HG03060 (cell line): ENCODE measurements at regions not wholly inside any gene's neighbourhood (a gene's known extent, or its start where the extent isn't known, plus 50 kb on each side); places are given as distances from the start of the nearest gene placed in this dataset.
"Not testable (repeated sequence)": the region's sequence is repeated elsewhere in the genome, so short reads cannot be mapped to it uniquely, and the experiment has no call there.

Experiments used
- ATAC-seq: cut with Tn5 transposase; IDR thresholded peaks from one replicate; pipeline ENCODE4 v1.9.1; 2021; ENCODE audit warnings: low read depth, moderate number of reproducible peaks; ENCODE audit not compliant: unreplicated experiment

DNA sequence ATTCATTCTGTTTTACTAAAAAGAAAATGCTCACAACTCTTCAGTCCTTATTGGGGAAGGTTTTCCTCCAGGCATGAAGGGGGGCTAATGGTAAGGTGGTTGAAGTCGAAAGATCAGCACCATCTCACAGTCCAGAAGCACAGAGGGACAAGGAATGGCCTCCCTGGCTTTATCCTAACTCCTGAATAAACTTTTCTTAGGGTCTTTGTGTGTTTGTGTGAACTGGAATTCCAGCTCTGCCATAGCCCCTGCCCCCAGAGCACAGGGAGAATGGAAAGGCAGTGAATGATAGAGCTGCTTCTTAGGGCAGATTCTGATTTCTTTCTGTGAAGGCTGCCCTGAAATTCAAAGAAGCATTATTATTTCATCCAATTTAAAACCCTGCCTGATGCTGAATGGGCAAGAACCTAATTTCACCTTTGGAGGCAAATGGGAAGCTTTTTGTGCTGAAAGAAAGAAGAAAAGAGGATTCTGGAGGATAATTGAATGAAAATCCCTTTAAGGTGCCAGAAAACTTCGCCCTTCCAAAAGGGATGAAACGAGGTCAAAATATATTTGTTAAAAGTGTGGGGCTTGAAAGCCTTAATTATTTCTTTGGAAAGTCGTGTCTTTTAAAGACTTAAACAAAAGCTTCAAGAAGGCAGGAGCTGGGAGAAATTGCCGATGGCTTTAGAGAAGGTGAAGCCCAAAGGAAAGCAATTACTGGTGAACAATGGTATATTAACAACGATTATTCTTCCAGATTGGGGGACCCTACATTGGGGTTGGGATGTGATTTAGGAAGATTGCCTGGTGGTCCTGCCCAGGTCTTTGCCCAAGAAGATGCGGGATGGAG lies 259.9 kb upstream of the RGMA start:
- ATAC-seq = no peak

GRCh38 chr15:93347986-93348385 lies 259.0 kb upstream of the RGMA start:
- ATAC-seq = no peak

DNA sequence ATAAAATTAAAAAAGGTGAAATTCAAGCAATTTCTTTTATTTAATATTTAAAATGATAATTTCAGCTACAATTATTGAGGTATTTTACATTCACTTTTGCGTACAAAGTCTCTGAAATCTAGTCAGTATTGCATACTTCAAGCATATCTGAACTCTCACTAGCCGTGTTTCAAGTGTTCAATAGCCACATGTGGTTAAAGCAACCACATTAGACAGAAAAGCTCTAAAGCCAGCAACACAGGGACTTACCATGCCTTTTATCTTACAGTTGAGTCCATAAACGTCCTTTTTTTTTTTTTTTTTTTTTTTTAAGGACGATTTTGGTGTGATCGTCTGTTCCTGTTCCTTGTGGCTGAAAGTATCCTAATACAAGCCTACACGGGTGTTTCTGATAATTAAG lies 257.0 kb upstream of the RGMA start:
- no peak for ATAC-seq

DNA sequence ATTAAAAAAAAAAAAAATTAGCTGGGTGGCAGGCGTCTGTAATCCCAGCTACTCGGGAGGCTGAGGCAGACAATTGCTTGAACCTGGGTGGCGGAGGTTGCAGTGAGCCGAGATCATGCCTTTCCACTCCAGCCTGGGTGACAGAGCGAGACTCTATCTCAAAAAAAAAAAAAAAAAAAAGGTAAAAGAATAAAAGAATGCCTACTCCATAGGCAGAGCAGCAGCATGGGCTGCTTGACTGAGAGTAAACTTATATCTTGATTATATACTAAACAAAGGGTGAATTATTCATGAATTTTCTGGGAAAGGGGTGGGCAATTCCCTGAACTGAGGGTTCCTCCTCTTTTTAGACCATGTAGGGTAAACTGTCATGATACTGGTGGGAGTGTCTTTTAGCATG lies 254.4 kb upstream of the RGMA start:
- not testable (repeated sequence) for ATAC-seq

GRCh38 chr15:93341164-93341563 lies 252.2 kb upstream of the RGMA start:
- ATAC-seq = no peak

DNA sequence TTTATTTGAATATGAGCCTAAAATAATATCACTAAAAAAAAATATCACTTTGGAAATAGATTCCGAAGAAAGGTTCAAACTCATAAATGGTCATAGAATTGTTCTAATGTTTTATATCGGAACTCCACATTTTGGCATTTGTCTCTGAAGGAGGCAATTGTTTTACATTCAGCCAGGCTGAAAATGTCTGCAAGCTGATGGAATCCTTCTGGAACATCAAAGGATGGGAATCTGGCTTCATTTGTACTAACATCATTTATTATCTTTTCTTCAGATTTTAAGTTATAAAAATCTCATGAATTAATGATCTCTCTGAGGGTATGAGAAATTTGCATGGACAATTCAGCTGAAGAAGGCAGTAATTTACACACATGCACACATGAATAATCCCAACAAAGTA lies 251.4 kb upstream of the RGMA start:
- ATAC-seq = no peak

- ATAC-seq = no peak
Measured at GRCh38 chr15:93333796-93334195, 244.8 kb upstream of the RGMA start.

DNA sequence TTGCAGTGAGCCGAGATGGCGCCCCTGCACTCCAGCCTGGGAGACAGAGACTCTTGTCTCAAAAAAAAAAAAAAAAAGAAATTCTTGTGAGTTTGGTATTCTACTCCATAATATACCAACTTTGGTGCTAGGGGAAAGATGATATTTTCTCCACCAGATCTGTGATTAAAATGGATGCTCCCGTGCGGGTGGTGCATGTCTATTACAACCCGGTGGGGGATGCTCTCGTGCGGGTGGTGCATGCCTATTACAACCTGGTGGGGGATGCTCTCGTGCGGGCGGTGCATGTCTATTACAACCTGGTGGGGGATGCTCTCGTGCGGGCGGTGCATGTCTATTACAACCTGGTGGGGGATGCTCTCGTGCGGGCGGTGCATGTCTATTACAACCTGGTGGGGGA lies 244.1 kb upstream of the RGMA start:
- not testable (repeated sequence) for ATAC-seq

- ATAC-seq = no peak
Measured at GRCh38 chr15:93332168-93332553, 243.2 kb upstream of the RGMA start.

- ATAC-seq = no peak
Measured at GRCh38 chr15:93331545-93332167, 242.6 kb upstream of the RGMA start.

DNA sequence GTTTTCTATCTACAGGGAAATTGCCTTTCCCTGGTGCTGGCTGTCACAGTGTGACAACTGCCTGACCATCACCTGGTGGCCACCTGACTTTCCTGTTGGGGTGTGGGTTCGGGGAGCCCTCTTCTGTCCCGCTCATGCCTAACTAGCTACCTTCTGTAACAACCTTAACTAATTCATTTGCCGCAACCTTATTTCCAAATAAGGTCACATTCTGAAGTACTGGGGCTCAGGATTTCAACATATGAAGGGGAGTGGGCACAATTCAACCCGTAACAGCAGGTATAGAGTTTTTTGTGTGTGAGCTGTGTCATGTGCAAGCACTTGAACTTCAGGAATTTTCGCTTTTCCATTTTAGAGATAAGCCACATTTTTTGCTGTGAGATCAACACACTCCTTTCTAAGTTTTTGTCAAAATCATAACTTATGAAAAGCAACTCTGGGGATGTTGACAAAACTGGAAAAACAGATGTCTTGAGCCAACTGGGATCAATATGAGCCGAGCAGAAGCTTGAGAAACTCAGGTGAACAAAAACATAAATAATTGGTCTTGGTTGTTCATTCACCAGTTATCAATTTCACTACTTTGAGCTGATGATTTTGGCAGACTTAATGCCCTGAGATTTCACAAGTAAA lies 242.0 kb upstream of the RGMA start:
- no peak for ATAC-seq

DNA sequence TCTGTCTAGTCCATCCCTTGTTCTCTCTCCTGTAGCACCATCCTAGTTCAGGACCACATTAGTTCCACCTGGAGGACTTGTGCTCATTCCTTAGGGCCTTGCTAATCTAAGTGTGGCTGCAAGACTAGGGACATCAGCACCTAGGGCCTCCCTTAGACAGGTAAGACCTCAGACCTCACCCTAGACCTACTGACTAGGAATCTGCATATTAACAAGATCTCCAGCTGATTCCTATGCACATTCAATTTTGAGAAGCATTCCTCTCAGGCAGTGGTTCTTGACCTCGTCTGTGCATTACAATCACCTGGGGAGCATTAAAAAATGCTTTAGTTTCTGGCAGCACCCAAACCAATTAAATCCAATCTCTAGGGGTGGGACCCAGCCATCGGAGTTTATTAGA lies 238.4 kb upstream of the RGMA start:
- no peak for ATAC-seq

- ATAC-seq = no peak
Measured at GRCh38 chr15:93324186-93324975, 235.4 kb upstream of the RGMA start.

GRCh38 chr15:93321881-93322282 lies 232.9 kb upstream of the RGMA start:
- ATAC-seq = no peak

DNA sequence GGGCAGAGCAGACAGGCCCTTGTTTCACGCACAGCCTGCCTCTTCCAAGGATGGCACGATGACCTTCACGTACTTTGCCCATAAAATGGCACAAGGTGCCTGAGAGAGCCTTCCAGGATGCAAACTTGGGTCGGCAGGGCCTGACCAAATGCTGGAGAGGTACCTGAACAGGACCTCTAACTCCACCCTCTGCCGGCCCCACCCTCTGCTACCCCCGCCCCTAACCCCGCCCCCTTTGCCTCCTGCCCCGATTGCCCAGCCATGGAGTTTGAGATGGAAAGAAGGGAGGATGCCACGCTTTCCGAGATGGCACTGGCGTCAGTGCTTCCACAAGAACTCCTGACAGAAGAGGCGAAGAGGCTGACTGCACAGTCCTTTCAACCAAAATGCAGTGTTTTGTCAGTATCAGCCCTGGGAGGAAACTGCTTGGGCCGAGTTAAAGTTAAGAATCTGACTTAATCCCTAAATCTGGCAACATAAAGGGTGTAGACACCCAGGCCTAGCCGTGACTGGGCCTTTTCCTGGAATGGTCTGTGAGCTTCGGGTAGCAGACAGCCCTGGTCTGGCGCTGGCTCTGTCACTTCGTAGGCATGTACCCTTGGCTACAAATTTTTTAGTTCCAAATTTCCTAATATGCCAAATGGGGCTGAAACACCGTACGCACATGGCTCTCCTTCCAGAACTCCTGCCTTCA lies 230.3 kb upstream of the RGMA start:
- no peak for ATAC-seq

DNA sequence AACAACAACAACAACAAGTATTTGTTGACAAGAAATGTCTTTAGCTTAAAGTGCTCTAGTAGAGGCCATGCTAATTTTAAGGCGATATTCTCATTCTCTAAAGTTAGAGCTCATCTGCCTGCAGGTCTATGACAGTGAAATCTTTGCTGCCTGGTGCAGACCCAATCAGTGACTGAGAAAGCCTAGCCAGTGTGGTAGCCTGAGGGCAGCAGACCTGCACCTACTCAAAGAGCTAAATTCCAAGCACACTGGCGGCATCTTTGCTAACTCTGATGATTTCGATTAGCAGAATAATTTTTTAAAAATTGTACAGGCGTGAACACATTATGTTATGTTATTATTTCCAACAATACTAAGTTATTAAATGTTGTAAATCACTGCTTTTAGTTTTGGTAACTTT lies 228.8 kb upstream of the RGMA start:
- ATAC-seq = no peak

DNA sequence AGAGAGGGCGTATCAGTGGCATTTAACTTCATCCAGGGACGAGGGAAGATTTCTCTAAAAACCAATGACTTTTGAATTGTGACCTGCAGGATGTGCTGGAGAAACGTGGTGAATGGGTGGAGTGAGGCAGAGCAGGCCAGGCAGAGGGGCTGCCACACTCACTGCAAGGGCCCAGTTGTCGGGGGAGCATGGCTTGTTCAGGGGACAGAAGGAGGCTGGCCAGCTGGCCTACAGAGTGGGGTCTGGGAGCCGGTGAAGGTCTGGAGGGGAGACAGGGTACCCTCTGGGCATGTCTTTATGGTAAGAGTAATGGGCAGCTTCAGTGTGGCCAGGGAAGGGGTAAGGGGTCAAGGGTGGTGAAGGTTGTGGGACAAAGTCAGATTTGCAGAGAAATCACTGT lies 225.2 kb upstream of the RGMA start:
- ATAC-seq = no peak

DNA sequence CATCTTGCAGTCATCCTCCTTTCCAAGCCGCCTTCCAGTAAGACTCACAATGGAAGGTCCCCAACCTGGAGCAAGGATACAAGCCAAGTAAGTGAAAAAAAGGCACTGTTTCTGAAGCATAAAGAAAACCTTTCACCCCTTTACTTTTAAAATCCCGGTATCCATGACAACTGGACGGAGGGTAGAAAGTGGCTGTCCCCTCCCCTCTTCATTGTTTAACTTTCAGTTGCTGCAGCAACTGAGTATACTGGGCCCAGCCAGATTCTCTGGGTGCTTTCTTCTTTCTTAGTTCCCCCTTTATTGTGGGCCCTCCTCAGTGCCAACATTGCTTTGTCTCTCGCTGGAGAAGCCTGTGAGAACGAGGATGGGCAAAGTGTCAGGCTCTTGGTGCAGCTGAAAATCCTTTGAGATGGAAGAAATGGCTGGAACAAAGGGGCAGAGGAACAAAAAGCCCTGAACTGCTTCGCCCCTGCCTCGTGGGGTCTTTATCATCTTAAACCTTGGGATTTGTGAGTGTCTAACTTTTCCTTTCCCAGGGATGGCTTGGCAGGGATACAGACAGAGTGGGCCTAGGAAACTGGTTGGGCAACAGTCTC lies 224.0 kb upstream of the RGMA start:
- no peak for ATAC-seq

DNA sequence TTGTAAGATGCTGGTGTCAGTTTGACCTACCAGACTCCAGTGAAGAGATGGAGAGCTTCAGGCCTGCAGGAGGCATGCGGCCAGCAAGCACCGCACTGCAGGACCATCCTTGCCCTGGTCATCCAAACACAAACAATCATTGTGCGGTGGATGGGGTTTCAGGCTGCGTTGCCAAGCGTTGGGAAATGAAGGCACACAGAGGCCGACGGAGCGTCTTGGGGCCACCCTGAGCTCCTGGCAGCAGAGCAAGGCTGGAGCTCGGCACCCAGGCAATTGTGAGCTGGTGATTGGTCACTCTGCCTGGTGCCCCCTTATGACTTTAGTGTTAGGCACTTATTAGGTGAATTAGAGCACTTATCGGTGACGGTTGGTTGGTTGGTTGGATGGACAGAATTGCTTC lies 222.6 kb upstream of the RGMA start:
- ATAC-seq = no peak

DNA sequence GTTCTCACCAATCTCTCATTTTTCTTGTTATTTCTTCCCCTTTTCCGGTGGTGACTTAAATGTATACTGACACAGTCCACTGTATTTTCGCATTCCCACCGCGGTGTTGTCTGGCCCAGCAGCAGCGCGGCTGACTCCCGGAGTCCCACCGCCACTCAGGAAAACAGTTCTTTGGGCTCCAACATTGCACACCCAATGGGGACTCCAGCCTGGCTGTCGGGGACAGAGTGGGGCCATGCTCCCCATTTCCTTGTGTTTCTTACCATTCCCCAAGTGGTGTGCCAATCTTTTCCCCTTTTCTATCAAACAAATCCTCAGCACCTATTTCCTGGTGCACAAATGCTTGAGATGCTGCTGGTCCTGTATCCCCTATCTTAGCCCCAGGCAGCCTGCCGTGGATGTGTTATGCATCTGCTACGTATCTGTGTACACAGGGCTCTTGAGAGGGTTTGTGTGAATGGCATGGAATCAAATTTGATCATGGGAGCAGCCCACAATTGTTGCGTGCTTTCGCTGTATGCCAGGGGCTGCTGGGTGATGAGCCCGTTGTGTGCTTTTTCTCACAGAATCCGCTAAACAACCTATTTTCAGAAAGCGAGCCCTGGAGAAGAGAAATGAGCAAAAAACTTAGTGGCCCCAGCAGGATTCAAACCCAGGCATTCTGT lies 219.1 kb upstream of the RGMA start:
- no peak for ATAC-seq
